SK-N-SH treated with all-trans-retinoic acid at 6 μM for 48 hours (cell line): ENCODE measurements at regions not wholly inside any gene's neighbourhood (a gene's known extent, or its start where the extent isn't known, plus 50 kb on each side); places are given as distances from the start of the nearest gene placed in this dataset.

Experiments
- ARNTL ChIP-seq: fragments of 450-650 bp; formaldehyde crosslinking; IDR thresholded peaks from 2 replicates; pipeline ENCODE4 v1.5.0; 2020; ENCODE audit warnings: low read depth, mild to moderate bottlenecking, moderate library complexity, borderline replicate concordance
- BACH2 ChIP-seq: fragments of 250-450 bp; sonication (Bioruptor Pico); IDR thresholded peaks from 2 replicates; pipeline ENCODE4 v1.9.0; 2021; ENCODE audit warnings: mild to moderate bottlenecking, borderline replicate concordance
- ESRRG ChIP-seq: fragments of 250-450 bp; sonication (Bioruptor Pico); IDR thresholded peaks from 2 replicates; pipeline ENCODE4 v1.6.1; 2021; ENCODE audit warnings: mild to moderate bottlenecking
- ISL1 ChIP-seq: fragments of 250-450 bp; sonication (Bioruptor Pico); IDR thresholded peaks from 2 replicates; pipeline ENCODE4 v2.1.2; 2022; ENCODE audit warnings: mild to moderate bottlenecking, moderate library complexity
- OSR1 ChIP-seq: fragments of 250-450 bp; sonication (Bioruptor Pico); IDR thresholded peaks from 2 replicates; pipeline ENCODE4 v1.8.0; 2022; ENCODE audit warnings: moderate library complexity, mild to moderate bottlenecking, inconsistent platforms
- SNAI2 ChIP-seq: fragments of 250-450 bp; sonication (Bioruptor Pico); IDR thresholded peaks from 2 replicates; pipeline ENCODE4 v1.5.0; 2020; ENCODE audit warnings: mild to moderate bottlenecking, moderate library complexity
- TCF4 ChIP-seq: fragments of 250-450 bp; sonication (Bioruptor Pico); IDR thresholded peaks from 2 replicates; pipeline ENCODE4 v1.8.0; 2021; ENCODE audit warnings: mild to moderate bottlenecking, moderate library complexity, borderline replicate concordance
- ZFP3 ChIP-seq: fragments of 250-450 bp; sonication (Bioruptor Pico); IDR thresholded peaks from 2 replicates; pipeline ENCODE4 v1.5.0; 2020; ENCODE audit warnings: mild to moderate bottlenecking, moderate library complexity
- ZFP30 ChIP-seq: fragments of 450-650 bp; formaldehyde crosslinking; IDR thresholded peaks from 2 replicates; pipeline ENCODE4 v1.5.0; 2022; ENCODE audit warnings: mild to moderate bottlenecking, moderate library complexity
- ZNF70 ChIP-seq: fragments of 450-650 bp; formaldehyde crosslinking; IDR thresholded peaks from 2 replicates; pipeline ENCODE4 v1.5.0; 2020; ENCODE audit warnings: mild to moderate bottlenecking, moderate library complexity
- TF ChIP-seq, protein P1 (sequence below): fragments of 250-450 bp; sonication (Bioruptor Pico); IDR thresholded peaks from 2 replicates; pipeline ENCODE4 v1.8.0; 2021; ENCODE audit warnings: low read depth, mild to moderate bottlenecking, moderate library complexity, borderline replicate concordance
- TF ChIP-seq, protein P2 (sequence below): fragments of 250-450 bp; sonication (Bioruptor Pico); IDR thresholded peaks from 2 replicates; pipeline ENCODE4 v1.5.1; 2021; ENCODE audit warnings: mild to moderate bottlenecking, moderate library complexity
- TF ChIP-seq, protein P3 (sequence below): fragments of 250-450 bp; sonication (Bioruptor Pico); IDR thresholded peaks from 2 replicates; pipeline ENCODE4 v1.8.0; 2020; ENCODE audit warnings: mild to moderate bottlenecking, moderate library complexity, borderline replicate concordance

DNA sequence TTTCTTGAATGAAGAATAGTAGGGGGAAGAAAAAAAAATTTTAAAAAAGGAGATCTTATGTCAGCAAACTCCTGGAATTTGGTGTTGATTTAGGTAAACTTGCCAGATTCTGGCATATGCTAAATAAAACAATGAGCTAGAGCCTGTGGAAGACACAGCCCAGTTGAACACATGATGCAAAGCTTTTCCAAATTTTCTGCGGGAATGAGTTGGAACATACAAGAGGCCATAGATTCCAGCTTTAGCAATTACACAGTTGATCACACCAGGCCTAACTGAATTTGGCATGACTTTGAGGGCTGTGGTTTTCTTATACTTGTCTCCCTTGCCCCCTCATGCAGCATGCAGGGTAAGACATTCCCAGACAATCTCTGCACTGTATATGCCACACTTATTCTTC, 297.0 kb downstream of the SH3GL2 start:
- TF ChIP-seq ESRRG (CRISPR knock-in tag) = no peak
- no peak for TF ChIP-seq SNAI2 (CRISPR knock-in tag)
- no peak for TF ChIP-seq ARNTL (CRISPR knock-in tag)
- TF ChIP-seq, protein P1, sequence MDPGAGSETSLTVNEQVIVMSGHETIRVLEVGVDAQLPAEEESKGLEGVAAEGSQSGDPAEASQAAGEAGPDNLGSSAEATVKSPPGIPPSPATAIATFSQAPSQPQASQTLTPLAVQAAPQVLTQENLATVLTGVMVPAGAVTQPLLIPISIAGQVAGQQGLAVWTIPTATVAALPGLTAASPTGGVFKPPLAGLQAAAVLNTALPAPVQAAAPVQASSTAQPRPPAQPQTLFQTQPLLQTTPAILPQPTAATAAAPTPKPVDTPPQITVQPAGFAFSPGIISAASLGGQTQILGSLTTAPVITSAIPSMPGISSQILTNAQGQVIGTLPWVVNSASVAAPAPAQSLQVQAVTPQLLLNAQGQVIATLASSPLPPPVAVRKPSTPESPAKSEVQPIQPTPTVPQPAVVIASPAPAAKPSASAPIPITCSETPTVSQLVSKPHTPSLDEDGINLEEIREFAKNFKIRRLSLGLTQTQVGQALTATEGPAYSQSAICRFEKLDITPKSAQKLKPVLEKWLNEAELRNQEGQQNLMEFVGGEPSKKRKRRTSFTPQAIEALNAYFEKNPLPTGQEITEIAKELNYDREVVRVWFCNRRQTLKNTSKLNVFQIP (CRISPR knock-in tag) = no peak
- TF ChIP-seq TCF4 (CRISPR knock-in tag) = no peak
- no peak for TF ChIP-seq ZFP3 (CRISPR knock-in tag)
- TF ChIP-seq BACH2 (CRISPR knock-in tag) = no peak
- no peak for TF ChIP-seq ISL1
- TF ChIP-seq, protein P2, sequence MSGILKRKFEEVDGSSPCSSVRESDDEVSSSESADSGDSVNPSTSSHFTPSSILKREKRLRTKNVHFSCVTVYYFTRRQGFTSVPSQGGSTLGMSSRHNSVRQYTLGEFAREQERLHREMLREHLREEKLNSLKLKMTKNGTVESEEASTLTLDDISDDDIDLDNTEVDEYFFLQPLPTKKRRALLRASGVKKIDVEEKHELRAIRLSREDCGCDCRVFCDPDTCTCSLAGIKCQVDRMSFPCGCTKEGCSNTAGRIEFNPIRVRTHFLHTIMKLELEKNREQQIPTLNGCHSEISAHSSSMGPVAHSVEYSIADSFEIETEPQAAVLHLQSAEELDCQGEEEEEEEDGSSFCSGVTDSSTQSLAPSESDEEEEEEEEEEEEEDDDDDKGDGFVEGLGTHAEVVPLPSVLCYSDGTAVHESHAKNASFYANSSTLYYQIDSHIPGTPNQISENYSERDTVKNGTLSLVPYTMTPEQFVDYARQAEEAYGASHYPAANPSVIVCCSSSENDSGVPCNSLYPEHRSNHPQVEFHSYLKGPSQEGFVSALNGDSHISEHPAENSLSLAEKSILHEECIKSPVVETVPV = no peak
- no peak for TF ChIP-seq ZFP30 (CRISPR knock-in tag)
- TF ChIP-seq OSR1 (CRISPR knock-in tag) = no peak
- TF ChIP-seq ZNF70 (CRISPR knock-in tag) = no peak
- TF ChIP-seq, protein P3, sequence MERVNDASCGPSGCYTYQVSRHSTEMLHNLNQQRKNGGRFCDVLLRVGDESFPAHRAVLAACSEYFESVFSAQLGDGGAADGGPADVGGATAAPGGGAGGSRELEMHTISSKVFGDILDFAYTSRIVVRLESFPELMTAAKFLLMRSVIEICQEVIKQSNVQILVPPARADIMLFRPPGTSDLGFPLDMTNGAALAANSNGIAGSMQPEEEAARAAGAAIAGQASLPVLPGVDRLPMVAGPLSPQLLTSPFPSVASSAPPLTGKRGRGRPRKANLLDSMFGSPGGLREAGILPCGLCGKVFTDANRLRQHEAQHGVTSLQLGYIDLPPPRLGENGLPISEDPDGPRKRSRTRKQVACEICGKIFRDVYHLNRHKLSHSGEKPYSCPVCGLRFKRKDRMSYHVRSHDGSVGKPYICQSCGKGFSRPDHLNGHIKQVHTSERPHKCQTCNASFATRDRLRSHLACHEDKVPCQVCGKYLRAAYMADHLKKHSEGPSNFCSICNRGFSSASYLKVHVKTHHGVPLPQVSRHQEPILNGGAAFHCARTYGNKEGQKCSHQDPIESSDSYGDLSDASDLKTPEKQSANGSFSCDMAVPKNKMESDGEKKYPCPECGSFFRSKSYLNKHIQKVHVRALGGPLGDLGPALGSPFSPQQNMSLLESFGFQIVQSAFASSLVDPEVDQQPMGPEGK (CRISPR knock-in tag) = no peak
